ENCODE measurements at regions not wholly inside any gene's neighbourhood (a gene's known extent, or its start where the extent isn't known, plus 50 kb on each side); places are given as distances from the start of the nearest gene placed in this dataset.
"Not testable (repeated sequence)": the region's sequence is repeated elsewhere in the genome, so short reads cannot be mapped to it uniquely, and the experiment has no call there.

DNA sequence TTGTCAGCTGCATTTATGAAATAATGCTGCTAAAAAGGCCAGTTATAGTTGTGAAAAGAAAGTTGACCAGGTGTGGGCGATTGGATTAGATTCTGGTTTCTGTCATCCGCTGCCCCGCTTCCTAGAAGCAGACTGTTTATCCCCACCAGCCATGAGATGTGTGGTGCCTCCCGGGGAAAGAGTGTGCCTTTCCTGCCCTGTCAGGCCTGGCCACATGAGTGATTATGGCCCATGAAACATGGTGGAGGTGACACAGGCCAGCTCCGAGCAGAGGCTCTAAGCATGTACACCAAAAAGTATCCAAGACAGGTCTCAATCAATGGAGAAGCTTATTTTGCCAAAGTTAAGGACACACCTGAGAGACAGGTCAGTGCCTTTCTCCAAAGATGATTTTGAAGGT lies 85.4 kb upstream of the ABHD2 start:
- DNase-seq (ENCODE audit: extremely low read depth, low read depth): no peak
- H3K4me3 ChIP-seq (replicated peaks; ENCODE audit: low read depth, low read length): no peak overlapping the region
- TF ChIP-seq, protein P1, sequence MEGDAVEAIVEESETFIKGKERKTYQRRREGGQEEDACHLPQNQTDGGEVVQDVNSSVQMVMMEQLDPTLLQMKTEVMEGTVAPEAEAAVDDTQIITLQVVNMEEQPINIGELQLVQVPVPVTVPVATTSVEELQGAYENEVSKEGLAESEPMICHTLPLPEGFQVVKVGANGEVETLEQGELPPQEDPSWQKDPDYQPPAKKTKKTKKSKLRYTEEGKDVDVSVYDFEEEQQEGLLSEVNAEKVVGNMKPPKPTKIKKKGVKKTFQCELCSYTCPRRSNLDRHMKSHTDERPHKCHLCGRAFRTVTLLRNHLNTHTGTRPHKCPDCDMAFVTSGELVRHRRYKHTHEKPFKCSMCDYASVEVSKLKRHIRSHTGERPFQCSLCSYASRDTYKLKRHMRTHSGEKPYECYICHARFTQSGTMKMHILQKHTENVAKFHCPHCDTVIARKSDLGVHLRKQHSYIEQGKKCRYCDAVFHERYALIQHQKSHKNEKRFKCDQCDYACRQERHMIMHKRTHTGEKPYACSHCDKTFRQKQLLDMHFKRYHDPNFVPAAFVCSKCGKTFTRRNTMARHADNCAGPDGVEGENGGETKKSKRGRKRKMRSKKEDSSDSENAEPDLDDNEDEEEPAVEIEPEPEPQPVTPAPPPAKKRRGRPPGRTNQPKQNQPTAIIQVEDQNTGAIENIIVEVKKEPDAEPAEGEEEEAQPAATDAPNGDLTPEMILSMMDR (IDR thresholded peaks at IDR 0.05; ENCODE audit: low read depth, low read length, missing control alignments): no peak

DNA sequence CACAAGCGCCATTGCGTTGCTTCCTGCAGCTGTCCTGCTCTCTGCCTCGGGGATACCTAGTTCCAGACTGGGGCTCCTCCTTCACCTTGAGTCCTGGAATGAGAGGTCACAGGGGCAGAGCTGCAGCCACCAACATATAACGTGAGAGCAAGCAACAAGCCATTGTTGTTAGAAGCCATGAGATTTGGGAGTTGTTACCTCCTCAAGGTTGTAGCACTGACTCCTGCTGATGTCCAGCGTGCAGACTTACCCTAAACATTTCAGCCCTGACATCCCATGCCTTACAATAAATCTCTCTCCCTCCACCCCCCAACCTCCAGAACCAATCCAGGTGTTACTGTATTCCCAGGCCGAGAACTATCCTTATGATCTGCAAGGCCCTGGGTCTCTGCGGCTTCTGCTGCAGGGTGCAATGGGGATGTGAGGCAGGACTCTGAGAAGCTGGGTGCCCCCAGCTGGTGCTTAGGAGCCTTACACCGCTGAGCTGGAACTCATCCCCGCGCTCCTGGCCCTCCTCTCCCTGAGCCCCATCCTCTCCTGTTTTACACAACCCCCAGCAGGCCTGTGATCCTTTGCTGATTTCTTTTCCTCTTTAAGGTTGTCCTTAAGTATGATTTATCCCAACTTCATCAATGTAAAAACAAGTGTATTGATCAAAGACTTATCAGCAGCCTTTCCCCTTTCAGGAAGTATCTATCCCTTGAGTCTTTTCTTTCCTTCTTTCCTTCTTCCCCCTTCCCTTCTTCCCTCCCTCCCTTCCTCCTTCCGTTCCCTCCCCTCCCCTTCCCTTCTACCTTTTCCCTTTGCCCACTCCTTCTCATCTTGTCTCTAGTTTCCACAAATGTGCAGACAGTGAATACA lies 84.2 kb upstream of the ABHD2 start:
- no peak overlapping the region for H3K4me3 ChIP-seq (replicated peaks; ENCODE audit: low read depth, low read length)
- no peak for DNase-seq (ENCODE audit: extremely low read depth, low read depth)
- TF ChIP-seq, protein P1 (IDR thresholded peaks at IDR 0.05; ENCODE audit: low read depth, low read length, missing control alignments): no peak

DNA sequence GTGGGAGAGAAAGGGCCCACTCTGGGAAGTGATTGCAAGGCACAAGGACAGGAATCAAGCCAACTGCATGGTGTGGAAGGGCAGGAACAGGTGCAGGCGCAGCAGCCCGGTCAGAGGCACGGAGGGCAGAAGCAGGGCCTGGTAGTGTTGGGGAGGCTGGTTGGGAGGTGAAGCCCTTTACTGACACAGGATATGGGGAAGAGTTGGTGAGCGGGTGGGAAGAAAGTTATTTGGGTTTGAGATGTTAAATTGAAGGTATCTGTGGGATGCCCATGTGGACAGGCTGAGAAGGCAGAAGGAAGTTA lies 83.6 kb upstream of the ABHD2 start:
- H3K4me3 ChIP-seq (replicated peaks; ENCODE audit: low read depth, low read length): no peak overlapping the region
- TF ChIP-seq, protein P1 (IDR thresholded peaks at IDR 0.05; ENCODE audit: low read depth, low read length, missing control alignments): no peak

DNA sequence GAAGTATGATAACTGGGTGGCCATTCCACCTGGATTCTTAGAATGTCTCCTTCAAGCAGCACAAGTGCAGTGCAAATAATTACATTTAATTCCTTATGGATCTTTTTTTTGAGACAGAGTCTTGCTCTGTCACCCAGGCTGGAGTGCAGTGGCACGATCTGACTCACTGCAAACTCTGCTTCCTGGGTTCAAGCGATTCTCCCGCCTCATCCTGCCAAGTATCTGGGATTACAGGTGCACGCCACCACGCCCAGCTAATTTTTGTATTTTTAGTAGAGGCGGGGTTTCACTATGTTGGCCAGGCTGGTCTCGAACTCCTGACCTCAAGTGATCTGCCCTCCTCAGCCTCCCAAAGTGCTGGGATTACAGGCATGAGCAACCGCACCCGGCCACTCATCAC lies 80.7 kb upstream of the ABHD2 start:
- H3K4me3 ChIP-seq (replicated peaks; ENCODE audit: low read depth, low read length); DNase-seq (ENCODE audit: extremely low read depth, low read depth): not testable (repeated sequence)

More for the DNA sequence above, 83.6 kb upstream of the ABHD2 start:
- no peak for DNase-seq (ENCODE audit: extremely low read depth, low read depth)

DNA sequence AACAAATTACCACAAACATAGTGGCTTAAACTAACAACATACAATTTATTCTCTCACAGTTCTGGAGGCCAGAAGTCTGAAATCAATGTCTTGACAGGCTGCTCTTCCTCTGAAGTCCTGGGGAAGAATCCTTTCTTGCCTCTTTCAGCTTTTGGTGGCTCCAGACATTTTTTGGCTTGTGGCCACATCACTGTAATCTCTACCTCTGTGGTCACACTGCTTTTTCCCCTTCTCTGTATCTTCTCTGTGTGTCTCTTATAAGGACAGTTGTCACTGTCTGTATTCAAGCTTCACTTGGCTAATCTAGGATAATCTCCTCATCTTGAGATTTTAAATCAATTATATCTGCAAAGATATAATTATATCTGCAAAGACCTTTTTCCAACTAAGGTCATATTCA lies 80.3 kb upstream of the ABHD2 start:
- DNase-seq (ENCODE audit: extremely low read depth, low read depth): no peak
- TF ChIP-seq, protein P1 (IDR thresholded peaks at IDR 0.05; ENCODE audit: low read depth, low read length, missing control alignments): no peak

DNA sequence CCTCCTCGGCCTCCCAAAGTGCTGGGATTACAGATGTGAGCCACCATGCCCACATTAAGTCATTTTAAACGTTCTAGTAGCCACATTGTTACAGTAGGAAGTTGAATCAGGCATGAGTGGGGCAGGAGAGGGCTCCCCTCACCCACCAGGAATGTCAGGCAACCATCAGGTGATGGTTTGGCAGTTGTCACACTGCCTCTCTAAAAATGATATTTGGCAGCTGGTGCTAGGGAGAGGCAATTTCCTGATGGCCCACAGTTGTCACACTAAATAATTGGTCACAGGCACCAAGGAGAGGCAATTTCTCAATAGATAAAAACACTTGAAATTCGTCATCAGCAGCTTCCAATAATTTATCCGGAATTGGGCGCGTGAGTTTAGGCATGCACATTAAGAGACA lies 79.2 kb upstream of the ABHD2 start:
- TF ChIP-seq, protein P1 (IDR thresholded peaks at IDR 0.05; ENCODE audit: low read depth, low read length, missing control alignments): no peak

More for the DNA sequence above, 80.3 kb upstream of the ABHD2 start:
- H3K4me3 ChIP-seq (replicated peaks; ENCODE audit: low read depth, low read length): no peak overlapping the region

DNA sequence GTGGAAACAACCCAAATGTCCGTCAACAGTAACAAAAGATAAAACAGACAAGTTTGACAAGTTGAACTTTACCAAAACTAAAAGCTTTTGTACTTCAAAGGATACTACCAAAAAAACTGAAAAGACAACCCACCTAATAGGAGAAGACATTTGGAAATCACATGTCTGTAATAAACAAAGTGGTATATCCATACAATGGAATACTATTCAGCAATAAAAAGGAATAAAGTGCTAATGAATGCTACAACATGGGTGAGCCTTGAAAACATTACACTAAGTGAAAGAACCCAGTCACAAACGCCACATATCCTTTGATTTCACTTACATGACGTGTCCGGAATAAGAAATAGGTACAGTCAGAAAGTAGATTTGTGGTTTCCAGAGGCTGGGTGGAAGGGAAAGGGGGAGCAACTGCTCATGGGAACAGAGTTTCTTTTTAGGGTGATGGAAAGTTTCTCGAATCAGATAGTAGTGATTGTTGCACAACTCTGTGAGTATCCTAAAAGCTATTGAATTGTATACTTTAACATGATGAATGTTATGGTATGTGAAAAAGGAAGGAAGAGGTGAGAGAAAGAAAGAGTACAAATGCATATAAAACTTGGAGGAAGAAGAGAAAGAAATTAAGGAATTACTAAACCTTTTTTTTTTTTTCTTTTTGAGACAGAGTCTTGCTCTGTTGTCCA lies 72.7 kb upstream of the ABHD2 start:
- H3K4me3 ChIP-seq (replicated peaks; ENCODE audit: low read depth, low read length): no peak overlapping the region
- TF ChIP-seq, protein P1 (IDR thresholded peaks at IDR 0.05; ENCODE audit: low read depth, low read length, missing control alignments): no peak
- no peak for DNase-seq (ENCODE audit: extremely low read depth, low read depth)

More for the DNA sequence above, 79.2 kb upstream of the ABHD2 start:
- H3K4me3 ChIP-seq (replicated peaks; ENCODE audit: low read depth, low read length): no peak overlapping the region
- DNase-seq (ENCODE audit: extremely low read depth, low read depth): no peak
